ENCODE measurements at regions not wholly inside any gene's neighbourhood (a gene's known extent, or its start where the extent isn't known, plus 50 kb on each side); places are given as distances from the start of the nearest gene placed in this dataset.

GRCh38 chr3:145898487-145898886, 262.5 kb downstream of the PLOD2 start:
- Histone ChIP-seq H3K27me3 (no peaks in the 10 kb centered on the region), H3K27ac (no peak overlapping the region), H3K9me3 (no peaks in the 10 kb centered on the region), H3K4me1 (no peaks in the 10 kb centered on the region), H3K4me3 (no peak overlapping the region), H3K36me3 (no peaks in the 10 kb centered on the region)
- TF ChIP-seq POLR2AphosphoS5 (IDR thresholded peaks at IDR 0.05) (no peak), POLR2A (IDR thresholded peaks at IDR 0.05) (no peak)
- TF ChIP-seq, protein P1, sequence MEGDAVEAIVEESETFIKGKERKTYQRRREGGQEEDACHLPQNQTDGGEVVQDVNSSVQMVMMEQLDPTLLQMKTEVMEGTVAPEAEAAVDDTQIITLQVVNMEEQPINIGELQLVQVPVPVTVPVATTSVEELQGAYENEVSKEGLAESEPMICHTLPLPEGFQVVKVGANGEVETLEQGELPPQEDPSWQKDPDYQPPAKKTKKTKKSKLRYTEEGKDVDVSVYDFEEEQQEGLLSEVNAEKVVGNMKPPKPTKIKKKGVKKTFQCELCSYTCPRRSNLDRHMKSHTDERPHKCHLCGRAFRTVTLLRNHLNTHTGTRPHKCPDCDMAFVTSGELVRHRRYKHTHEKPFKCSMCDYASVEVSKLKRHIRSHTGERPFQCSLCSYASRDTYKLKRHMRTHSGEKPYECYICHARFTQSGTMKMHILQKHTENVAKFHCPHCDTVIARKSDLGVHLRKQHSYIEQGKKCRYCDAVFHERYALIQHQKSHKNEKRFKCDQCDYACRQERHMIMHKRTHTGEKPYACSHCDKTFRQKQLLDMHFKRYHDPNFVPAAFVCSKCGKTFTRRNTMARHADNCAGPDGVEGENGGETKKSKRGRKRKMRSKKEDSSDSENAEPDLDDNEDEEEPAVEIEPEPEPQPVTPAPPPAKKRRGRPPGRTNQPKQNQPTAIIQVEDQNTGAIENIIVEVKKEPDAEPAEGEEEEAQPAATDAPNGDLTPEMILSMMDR (IDR thresholded peaks at IDR 0.05), result no peak
- DNase-seq (ENCODE audit: low spot score in 2 of 2), result no peak
- intact Hi-C loops (cut with DNase I; ENCODE audit: low total_unique reads), result no loop called here

DNA sequence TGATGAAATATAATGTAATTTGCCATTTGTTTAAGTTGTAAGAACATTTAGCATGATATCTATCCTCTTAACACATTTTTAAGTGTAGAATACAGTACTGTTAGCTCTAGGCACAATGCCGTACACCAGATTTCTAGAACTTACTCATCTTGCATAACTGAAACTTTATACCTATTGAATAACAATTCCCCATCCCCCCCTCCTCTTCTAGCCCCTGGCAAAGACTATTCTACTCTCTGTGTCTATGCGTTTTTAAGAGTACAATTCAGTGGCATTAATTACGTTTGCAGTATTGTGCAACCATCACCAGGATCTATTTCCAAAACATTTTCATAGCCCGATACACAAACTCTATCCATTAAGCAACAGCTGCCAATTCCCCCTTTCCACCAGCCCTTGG, 261.7 kb downstream of the PLOD2 start:
- Histone ChIP-seq H3K4me1 (no peaks in the 10 kb centered on the region), H3K27ac (no peak overlapping the region), H3K4me3 (no peak overlapping the region), H3K36me3 (no peaks in the 10 kb centered on the region), H3K27me3 (no peaks in the 10 kb centered on the region), H3K9me3 (no peaks in the 10 kb centered on the region)
- no peak for TF ChIP-seq POLR2AphosphoS5 (IDR thresholded peaks at IDR 0.05)
- TF ChIP-seq, protein P1 (IDR thresholded peaks at IDR 0.05), result no peak
- no peak for TF ChIP-seq POLR2A (IDR thresholded peaks at IDR 0.05)
- no peak for DNase-seq (ENCODE audit: low spot score in 2 of 2)
- intact Hi-C loops (cut with DNase I; ENCODE audit: low total_unique reads), result no loop called here

DNA sequence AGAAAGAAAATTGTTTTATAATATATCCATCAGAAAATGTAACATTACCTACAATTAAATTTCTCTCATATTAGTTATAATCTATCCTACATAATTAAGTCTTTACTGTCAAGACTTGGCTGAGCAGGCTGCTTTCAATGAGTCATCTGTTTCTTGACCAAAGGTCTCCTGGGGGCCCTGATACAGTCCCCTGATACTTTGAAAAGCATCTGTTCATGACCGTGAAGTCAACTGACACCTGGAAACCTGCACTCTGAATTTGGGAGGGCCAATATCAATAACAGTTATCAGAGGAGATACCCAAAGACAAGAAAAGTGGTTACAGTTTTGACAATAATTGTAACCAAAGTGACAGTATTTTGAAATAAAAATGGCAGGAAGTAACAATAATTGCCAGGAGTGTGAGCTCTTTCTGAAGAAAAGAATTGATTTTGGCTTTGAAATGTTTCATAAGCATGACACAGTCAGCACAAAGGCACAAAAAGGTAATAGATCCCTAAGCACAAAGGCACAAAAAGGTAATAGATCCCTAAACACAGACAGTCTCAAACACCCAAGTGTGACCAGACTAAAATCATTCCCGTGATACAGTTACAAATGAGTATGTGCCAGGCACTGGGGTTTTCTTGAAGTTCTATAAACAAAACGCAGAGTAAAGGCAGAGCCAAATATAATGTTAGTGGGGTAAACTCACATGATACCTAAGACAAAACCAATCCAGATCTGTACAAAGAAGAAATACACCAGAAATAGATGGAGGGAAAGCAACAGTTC, 260.7 kb downstream of the PLOD2 start:
- no peak for DNase-seq (ENCODE audit: low spot score in 2 of 2)
- TF ChIP-seq POLR2A (IDR thresholded peaks at IDR 0.05), result no peak
- TF ChIP-seq, protein P1 (IDR thresholded peaks at IDR 0.05), result no peak
- H3K9me3 ChIP-seq, result no peaks in the 10 kb centered on the region
- H3K4me3 ChIP-seq, result no peak overlapping the region
- intact Hi-C loops (cut with DNase I; ENCODE audit: low total_unique reads), result no loop called here
- H3K36me3 ChIP-seq, result no peaks in the 10 kb centered on the region
- no peak overlapping the region for H3K27ac ChIP-seq
- H3K27me3 ChIP-seq, result no peaks in the 10 kb centered on the region
- H3K4me1 ChIP-seq, result no peaks in the 10 kb centered on the region

DNA sequence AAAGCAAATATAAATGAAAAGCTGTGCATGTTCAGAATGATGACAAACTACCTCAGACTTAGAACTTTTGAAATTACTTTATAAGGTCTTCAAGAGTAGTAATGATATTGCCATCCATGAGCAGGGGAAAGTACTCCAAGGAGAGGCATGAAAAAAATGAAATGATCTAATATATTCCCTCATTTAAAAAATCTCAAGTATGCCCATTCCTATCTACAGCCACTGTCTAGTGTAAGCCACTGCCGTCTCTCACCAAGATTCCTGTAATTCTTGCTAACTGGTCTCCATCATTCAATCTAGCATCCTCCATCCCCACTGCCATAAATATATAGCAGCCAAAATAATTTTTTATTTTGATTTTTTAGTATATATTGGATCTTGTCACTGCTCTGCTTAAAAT, 258.8 kb downstream of the PLOD2 start:
- Histone ChIP-seq H3K36me3 (no peaks in the 10 kb centered on the region), H3K27me3 (no peaks in the 10 kb centered on the region), H3K27ac (no peak overlapping the region), H3K9me3 (no peaks in the 10 kb centered on the region), H3K4me1 (no peaks in the 10 kb centered on the region), H3K4me3 (no peak overlapping the region)
- DNase-seq (ENCODE audit: low spot score in 2 of 2), result no peak
- no peak for TF ChIP-seq POLR2AphosphoS5 (IDR thresholded peaks at IDR 0.05)
- TF ChIP-seq POLR2A (IDR thresholded peaks at IDR 0.05), result no peak
- TF ChIP-seq, protein P1 (IDR thresholded peaks at IDR 0.05), result no peak
- intact Hi-C loops (cut with DNase I; ENCODE audit: low total_unique reads), result no loop called here

DNA sequence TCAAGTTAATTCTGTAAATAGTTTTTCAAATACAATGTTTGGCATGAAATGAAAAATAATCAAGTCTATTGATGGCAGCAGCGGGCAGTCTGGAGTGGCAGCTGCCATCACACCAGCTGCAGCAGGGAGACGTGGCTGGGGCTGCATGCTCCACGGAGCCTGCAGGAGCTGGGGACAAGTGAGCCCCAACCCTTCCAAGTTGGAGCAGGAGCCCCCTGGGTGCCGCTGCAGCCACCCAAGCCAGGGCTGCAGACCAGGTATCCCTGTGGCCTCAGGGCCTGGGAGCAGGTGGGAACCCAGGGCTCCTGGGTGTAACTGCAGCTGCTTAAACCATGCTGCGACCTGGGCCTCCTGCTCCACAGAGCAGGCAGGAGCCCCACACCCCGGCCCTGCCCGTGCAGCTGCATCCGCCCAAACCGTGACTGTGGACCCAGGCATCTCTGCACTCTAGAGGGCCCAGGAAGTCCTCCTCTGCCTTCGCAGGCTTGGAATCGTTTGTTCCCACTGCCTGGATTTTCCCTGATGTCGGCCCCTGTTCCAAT, 257.4 kb downstream of the PLOD2 start:
- Histone ChIP-seq H3K27me3 (no peaks in the 10 kb centered on the region), H3K9me3 (no peaks in the 10 kb centered on the region), H3K27ac (no peak overlapping the region), H3K4me3 (no peak overlapping the region), H3K4me1 (no peaks in the 10 kb centered on the region), H3K36me3 (no peaks in the 10 kb centered on the region)
- intact Hi-C loops (cut with DNase I; ENCODE audit: low total_unique reads), result no loop called here
- no peak for DNase-seq (ENCODE audit: low spot score in 2 of 2)
- TF ChIP-seq POLR2A (IDR thresholded peaks at IDR 0.05), result no peak
- TF ChIP-seq, protein P1 (IDR thresholded peaks at IDR 0.05), result no peak
- TF ChIP-seq POLR2AphosphoS5 (IDR thresholded peaks at IDR 0.05), result no peak

Data from breast epithelium (tissue), 4 donors.